Right lobe of liver (tissue), 6 donors: ENCODE measurements at regions not wholly inside any gene's neighbourhood (a gene's known extent, or its start where the extent isn't known, plus 50 kb on each side); places are given as distances from the start of the nearest gene placed in this dataset.

ENCODE experiments used
- ATAC-seq, 4 donors: fragments of 200-7000 bp; cut with Tn5 transposase; one replicate each; pipeline ENCODE4 v1.9.1; 2020; ENCODE audit warnings: mild to moderate bottlenecking in 4 of 4, moderate library complexity in 4 of 4
- DNase-seq, 3 donors: peaks; one replicate each; pipeline ENCODE4 v3.0.0-alpha.2; 2020
- H3K27ac ChIP-seq, 3 donors: fragments of 200-600 bp; one replicate each; pipeline ENCODE4 v1.8.0; 2022
- H3K27me3 ChIP-seq, 2 donors: fragments of 200-600 bp; one replicate each; pipeline ENCODE4 v1.8.0; 2022
- H3K36me3 ChIP-seq, 4 donors: fragments of 200-600 bp; sonication (generic) in 1 of 4; one replicate each; pipeline versions ENCODE4 v1.5.1 to v1.8.0; 2017 to 2022; ENCODE audit warnings: control low read depth in 1 of 4
- H3K4me1 ChIP-seq, 4 donors: fragments of 200-600 bp; sonication (generic) in 1 of 4; one replicate each; pipeline versions ENCODE4 v1.5.1 to v1.8.0; 2017 to 2022; ENCODE audit warnings: control low read depth in 1 of 4
- H3K4me3 ChIP-seq, 3 donors: fragments of 200-600 bp; one replicate each; pipeline ENCODE4 v1.8.0; 2022
- H3K9me3 ChIP-seq, 4 donors: fragments of 200-600 bp; sonication (generic) in 1 of 4; one replicate each; pipeline versions ENCODE4 v1.5.1 to v1.8.0; 2017 to 2022; ENCODE audit warnings: control low read depth in 1 of 4
- POLR2A ChIP-seq: fragments of 450-650 bp; IDR thresholded peaks from one replicate; pipeline ENCODE4 v1.6.1; 2017; ENCODE audit warnings: antibody characterized with exemption, mild to moderate bottlenecking
- WGBS: methylation state at CpG from one replicate; pipeline ENCODE4 v1.1.6; 2018; ENCODE audit warnings: low coverage, low lambda C conversion rate; ENCODE audit not compliant: insufficient coverage; ENCODE audit errors: missing lambda C conversion rate; 5-methylcytosine and 5-hydroxymethylcytosine counted together
- intact Hi-C, 2 donors: fragments of 100-400 bp; cut with DNase I; formaldehyde crosslinking; loops; one replicate each; pipeline versions ENCODE4 v1.11.2 to v1.14.1; 2022
- TF ChIP-seq, protein P1 (sequence below), 4 donors: fragments of 200-600 bp in 3 of 4; fragments of 450-650 bp in 1 of 4; IDR thresholded peaks; one replicate each; pipeline versions ENCODE4 v1.5.1 to v1.8.0; 2016 to 2022; ENCODE audit warnings: antibody characterized with exemption in 4 of 4, mild to moderate bottlenecking in 2 of 4
- donor health status: DM: no; HTN: yes; CAD: no.
- donor health status: DM: no; HTN: no; CAD: no.
- donor health status: DM: no; HTN: no; CAD: no.
- donor health status: DM: no; HTN: yes; CAD: no.
- donor health status: DM: no; HTN: yes; CAD: no.

GRCh38 chr10:110446954-110447608, 50.6 kb upstream of the DUSP5 start:
- Histone ChIP-seq H3K36me3 (no peaks in the 10 kb centered on the region), H3K4me1 (no peaks in the 10 kb centered on the region), H3K27me3 (no peaks in the 10 kb centered on the region), H3K27ac (no peak overlapping the region), H3K4me3 (no peak overlapping the region), H3K9me3 (no peaks in the 10 kb centered on the region)
- DNase-seq (peak in 2 of 3 donors; percentile 26 to 28), ATAC-seq (peak; percentile 13 to 85 (median 52))
- intact Hi-C loops, result no loop called here
- WGBS, result 56% methylated on average over 6 of the region's 6 CpGs
- TF ChIP-seq, protein P1, sequence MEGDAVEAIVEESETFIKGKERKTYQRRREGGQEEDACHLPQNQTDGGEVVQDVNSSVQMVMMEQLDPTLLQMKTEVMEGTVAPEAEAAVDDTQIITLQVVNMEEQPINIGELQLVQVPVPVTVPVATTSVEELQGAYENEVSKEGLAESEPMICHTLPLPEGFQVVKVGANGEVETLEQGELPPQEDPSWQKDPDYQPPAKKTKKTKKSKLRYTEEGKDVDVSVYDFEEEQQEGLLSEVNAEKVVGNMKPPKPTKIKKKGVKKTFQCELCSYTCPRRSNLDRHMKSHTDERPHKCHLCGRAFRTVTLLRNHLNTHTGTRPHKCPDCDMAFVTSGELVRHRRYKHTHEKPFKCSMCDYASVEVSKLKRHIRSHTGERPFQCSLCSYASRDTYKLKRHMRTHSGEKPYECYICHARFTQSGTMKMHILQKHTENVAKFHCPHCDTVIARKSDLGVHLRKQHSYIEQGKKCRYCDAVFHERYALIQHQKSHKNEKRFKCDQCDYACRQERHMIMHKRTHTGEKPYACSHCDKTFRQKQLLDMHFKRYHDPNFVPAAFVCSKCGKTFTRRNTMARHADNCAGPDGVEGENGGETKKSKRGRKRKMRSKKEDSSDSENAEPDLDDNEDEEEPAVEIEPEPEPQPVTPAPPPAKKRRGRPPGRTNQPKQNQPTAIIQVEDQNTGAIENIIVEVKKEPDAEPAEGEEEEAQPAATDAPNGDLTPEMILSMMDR (IDR thresholded peaks at IDR 0.05), result no peak
- no peak for TF ChIP-seq POLR2A

GRCh38 chr10:110447886-110448285, 49.8 kb upstream of the DUSP5 start:
- Histone ChIP-seq H3K4me3 (no peak overlapping the region), H3K27me3 (no peaks in the 10 kb centered on the region), H3K27ac (no peak overlapping the region), H3K36me3 (no peaks in the 10 kb centered on the region), H3K9me3 (no peaks in the 10 kb centered on the region), H3K4me1 (no peaks in the 10 kb centered on the region)
- ATAC-seq (no peak), DNase-seq (no peak)
- TF ChIP-seq POLR2A, result no peak
- TF ChIP-seq, protein P1 (IDR thresholded peaks at IDR 0.05), result no peak
- 100% methylated on average over 1 of the region's 1 CpG for WGBS
- intact Hi-C loops, result no loop called here
